PC-3 (cell line): ENCODE measurements at regions not wholly inside any gene's neighbourhood (a gene's known extent, or its start where the extent isn't known, plus 50 kb on each side); places are given as distances from the start of the nearest gene placed in this dataset.

Experiments
- ATAC-seq: fragments of 200-7000 bp; cut with Tn5 transposase; 2 replicates; pipeline ENCODE4 v1.9.1; 2020; ENCODE audit warnings: mild to moderate bottlenecking, moderate library complexity
- BruUV-seq: library from RNA; stranded (reverse); fragments of 400-500 nt; replicated peaks from 2 replicates; lab custom pipeline; 2021; lab: Mats Ljungman, UMichigan
- CTCF ChIA-PET: fragments of 300-600 bp; sonication (Branson Sonifier 250); formaldehyde crosslinking; loops from one replicate; lab custom pipeline; 2022; ENCODE audit warnings: antibody characterized with exemption; lab: Charles Lee
- POLR2A ChIA-PET: fragments of 300-600 bp; sonication (Branson Sonifier 250); formaldehyde crosslinking; loops from one replicate; lab custom pipeline; 2022; ENCODE audit warnings: antibody characterized with exemption; ENCODE audit not compliant: unreplicated experiment; lab: Charles Lee
- DNase-seq: peaks from one replicate; pipeline ENCODE4 v3.0.0-alpha.2; 2015
- H2AFZ ChIP-seq: fragments of 300-600 bp; sonication (generic); 2 replicates; pipeline ENCODE4 v1.6.0; 2016; ENCODE audit warnings: antibody characterized with exemption, low read length
- H3F3A ChIP-seq: fragments of 300-600 bp; sonication (generic); one replicate; pipeline ENCODE4 v1.6.0; 2017; ENCODE audit warnings: antibody characterized with exemption, low read length, control low read depth, mild to moderate bottlenecking; ENCODE audit not compliant: unreplicated experiment
- H3K27ac ChIP-seq: fragments of 300-600 bp; sonication (generic); 2 replicates; pipeline ENCODE4 v1.5.1; 2016; ENCODE audit warnings: mild to moderate bottlenecking, low read length
- H3K27me3 ChIP-seq: fragments of 300-600 bp; sonication (generic); 2 replicates; pipeline ENCODE4 v1.6.1; 2016; ENCODE audit warnings: low read length, mixed read lengths
- H3K36me3 ChIP-seq: fragments of 300-600 bp; sonication (generic); 2 replicates; pipeline ENCODE4 v1.6.1; 2016; ENCODE audit warnings: low read depth, mixed run types, low read length, mixed read lengths
- H3K4me1 ChIP-seq: fragments of 300-600 bp; sonication (generic); 2 replicates; pipeline ENCODE4 v1.5.1; 2016; ENCODE audit warnings: low read length; ENCODE audit not compliant: insufficient read depth
- H3K4me2 ChIP-seq: fragments of 300-600 bp; sonication (generic); 2 replicates; pipeline ENCODE4 v1.6.0; 2016; ENCODE audit warnings: low read length
- H3K4me3 ChIP-seq: fragments of 300-600 bp; sonication (generic); 2 replicates; pipeline ENCODE4 v1.5.1; 2016; ENCODE audit warnings: mild to moderate bottlenecking, low read length, mixed read lengths
- H3K79me2 ChIP-seq: fragments of 300-600 bp; sonication (generic); 2 replicates; pipeline ENCODE4 v1.6.1; 2017; ENCODE audit warnings: low read length, mixed read lengths
- H3K9ac ChIP-seq: fragments of 300-600 bp; sonication (generic); 2 replicates; pipeline ENCODE4 v1.6.0; 2016; ENCODE audit warnings: mild to moderate bottlenecking, low read length
- H3K9me2 ChIP-seq: fragments of 300-600 bp; sonication (generic); replicated peaks from 2 replicates; pipeline ENCODE4 v1.6.1; 2016; ENCODE audit warnings: mixed run types, low read length, mixed read lengths
- H3K9me3 ChIP-seq: fragments of 300-600 bp; sonication (generic); 2 replicates; pipeline ENCODE4 v1.6.1; 2016; ENCODE audit warnings: low read length, mixed read lengths
- H4K20me1 ChIP-seq: fragments of 300-600 bp; sonication (generic); 2 replicates; pipeline ENCODE4 v1.6.1; 2016; ENCODE audit warnings: low read length, mixed read lengths
- CTCF ChIP-seq: fragments of 300-600 bp; sonication (generic); conservative IDR thresholded peaks from 2 replicates; pipeline ENCODE4 v1.5.1; 2017; ENCODE audit warnings: antibody characterized with exemption, low read depth, mild to moderate bottlenecking, low read length
- EZH2 ChIP-seq: fragments of 300-600 bp; sonication (generic); IDR thresholded peaks from one replicate; pipeline ENCODE4 v1.6.1; 2017; ENCODE audit warnings: antibody characterized with exemption, mild to moderate bottlenecking, low read length; ENCODE audit not compliant: unreplicated experiment
- EZH2phosphoT487 ChIP-seq: fragments of 300-600 bp; sonication (generic); IDR thresholded peaks from 2 replicates; pipeline ENCODE4 v1.6.1; 2018; ENCODE audit warnings: mild to moderate bottlenecking, antibody characterized with exemption, low read length, borderline replicate concordance
- intact Hi-C: fragments of 100-400 bp; cut with micrococcal nuclease; formaldehyde crosslinking; loops from 2 replicates; pipeline ENCODE4 v1.9.0; 2023

GRCh38 chr3:190227064-190227463 is 95.2 kb downstream of the CLDN1 start:
- TF ChIP-seq CTCF, result no peak
- TF ChIP-seq EZH2, result no peak
- TF ChIP-seq EZH2phosphoT487, result no peak
- H3K9me2 ChIP-seq, result no peaks in the 10 kb centered on the region
- DNase-seq, result no peak
- CTCF ChIA-PET, result no interaction called here
- no peak overlapping the region for H2AFZ ChIP-seq
- H3K4me3 ChIP-seq, result no peak overlapping the region
- no peaks in the 10 kb centered on the region for H3K27me3 ChIP-seq
- H3K79me2 ChIP-seq, result no peaks in the 10 kb centered on the region
- no peak overlapping the region for H3K4me2 ChIP-seq
- no peaks in the 10 kb centered on the region for H3F3A ChIP-seq
- BruUV-seq, result no TSS peak
- no peak for ATAC-seq
- no peaks in the 10 kb centered on the region for H3K9me3 ChIP-seq
- no peak overlapping the region for H3K27ac ChIP-seq
- H3K9ac ChIP-seq, result no peak overlapping the region
- POLR2A ChIA-PET, result no interaction called here
- intact Hi-C loops, result loop anchor here (5.0 kb wide), 3 partner anchors 80 to 470 kb away; no protein-coding TSS in a partner anchor
- no peaks in the 10 kb centered on the region for H4K20me1 ChIP-seq
- peaks cover 30% of the 10 kb centered on the region for H3K4me1 ChIP-seq
- H3K36me3 ChIP-seq, result no peaks in the 10 kb centered on the region

- CTCF ChIA-PET, result interaction anchor here (0.6 to 2.4 kb wide), 9 partner anchors 9 to 264 kb away, joined by 3 to 32 read pairs (median 4); partner anchors contain the start of gene CLDN1
- no TSS peak for BruUV-seq
- no peak overlapping the region for H3K27ac ChIP-seq
- POLR2A ChIA-PET, result interaction anchor here (1.2 kb wide), 1 partner anchor 97 kb away, joined by 3 read pairs; the partner anchor contains the start of gene CLDN1
- peaks cover 11% of the 10 kb centered on the region for H3K4me1 ChIP-seq
- DNase-seq (peak; percentile 78), ATAC-seq (peak; percentile 73)
- no peak overlapping the region for H3K4me3 ChIP-seq
- no peaks in the 10 kb centered on the region for H3K9me2 ChIP-seq
- H3F3A ChIP-seq, result no peaks in the 10 kb centered on the region
- H3K27me3 ChIP-seq, result no peaks in the 10 kb centered on the region
- no peaks in the 10 kb centered on the region for H3K9me3 ChIP-seq
- H2AFZ ChIP-seq, result no peak overlapping the region
- no peaks in the 10 kb centered on the region for H4K20me1 ChIP-seq
- no peaks in the 10 kb centered on the region for H3K36me3 ChIP-seq
- TF ChIP-seq EZH2phosphoT487 (no peak), EZH2 (no peak), CTCF (peak; percentile 72)
- H3K4me2 ChIP-seq, result no peak overlapping the region
- no peaks in the 10 kb centered on the region for H3K79me2 ChIP-seq
- no peak overlapping the region for H3K9ac ChIP-seq
- intact Hi-C loops, result loop anchor here (1.0 to 5.0 kb wide), 6 partner anchors 82 to 472 kb away; partner anchors contain the start of gene CLDN1
Measured at GRCh38 chr3:190224863-190225692, 97.2 kb downstream of the CLDN1 start.
